SKM-1 treated with dmso at 0.1 percent for 144 hours (cell line): ENCODE measurements at regions not wholly inside any gene's neighbourhood (a gene's known extent, or its start where the extent isn't known, plus 50 kb on each side); places are given as distances from the start of the nearest gene placed in this dataset.

ENCODE experiments used
- DNase-seq: peaks from one replicate; lab custom pipeline; 2025; ENCODE audit not compliant: unreplicated experiment; lab: John Stamatoyannopoulos, UW

DNA sequence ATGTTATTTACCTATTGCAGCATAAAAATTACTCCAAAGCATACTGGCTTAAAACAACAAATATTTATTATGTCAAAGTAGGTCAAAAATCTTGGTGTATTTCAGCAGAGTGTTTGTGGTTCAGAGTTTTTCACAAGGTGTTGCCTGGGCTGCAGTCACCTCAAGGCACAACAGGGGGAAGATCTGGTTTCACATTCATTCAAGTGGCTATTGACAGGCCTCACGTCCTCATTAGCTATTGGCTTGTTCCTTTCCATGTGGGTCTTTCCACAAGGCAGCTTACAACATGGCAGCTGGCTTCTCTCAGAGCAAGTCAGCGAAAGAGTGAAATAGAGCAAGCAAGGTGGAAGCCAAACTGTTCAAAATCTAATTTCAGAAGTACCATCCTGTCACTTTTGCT lies 602.9 kb downstream of the OLFM4 start:
- no peak for DNase-seq

DNA sequence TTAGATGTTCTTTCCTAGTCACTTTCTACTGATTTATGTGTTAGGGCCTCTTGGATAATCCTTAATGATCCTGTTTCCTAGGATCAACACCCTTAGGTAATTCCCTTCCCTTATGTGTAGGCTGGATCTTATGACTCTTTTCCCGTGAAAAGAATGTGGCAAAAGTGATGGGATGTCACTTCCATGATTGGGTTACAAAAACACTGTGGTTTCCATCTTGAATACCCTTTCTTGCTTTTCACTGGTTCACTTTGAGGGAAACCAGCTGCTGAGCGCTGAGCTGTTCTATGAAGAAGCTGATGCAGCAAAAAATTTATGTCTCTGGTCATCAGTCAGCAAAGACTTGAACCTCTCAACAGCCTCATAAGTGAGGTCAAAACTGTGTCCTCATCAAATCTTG lies 609.4 kb downstream of the OLFM4 start:
- no peak for DNase-seq

DNA sequence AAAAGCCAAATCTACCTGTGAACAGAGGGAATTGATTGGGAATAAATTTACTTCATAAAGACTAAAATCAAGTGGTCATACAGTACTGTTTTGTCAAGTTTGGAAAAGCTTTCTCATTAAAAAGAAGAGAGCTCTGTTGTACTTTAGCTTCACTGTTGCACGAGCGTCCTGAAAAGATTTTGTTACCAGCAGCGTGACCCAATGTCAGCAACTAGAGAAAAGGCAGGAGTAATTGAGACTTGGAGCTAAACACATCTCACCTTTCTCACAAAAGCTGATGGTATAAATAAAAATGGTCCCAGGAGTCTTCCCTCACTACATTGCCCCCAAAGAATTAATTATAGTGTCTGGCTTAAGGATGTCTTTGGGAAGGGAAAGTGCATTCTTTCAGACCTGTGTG lies 613.7 kb downstream of the OLFM4 start:
- no peak for DNase-seq

DNA sequence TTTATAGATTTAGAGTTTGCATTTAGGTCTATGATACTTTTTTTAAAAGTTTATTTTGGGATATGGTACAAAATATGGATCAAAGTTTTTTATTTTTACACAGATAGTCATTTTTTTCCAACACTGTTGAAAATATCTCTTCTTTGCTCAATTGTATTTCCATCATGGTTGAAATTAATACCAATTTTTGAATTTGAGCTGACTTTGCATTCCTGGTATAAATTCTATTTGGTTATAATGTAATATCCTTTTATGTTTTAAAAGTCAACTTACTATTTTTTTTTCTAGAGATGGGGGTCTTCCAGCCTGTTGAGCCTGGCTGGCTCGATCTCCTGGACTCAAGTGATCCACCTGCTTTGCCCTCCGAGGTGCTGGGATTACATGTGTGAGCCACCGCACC lies 620.1 kb downstream of the OLFM4 start:
- DNase-seq = no peak

DNA sequence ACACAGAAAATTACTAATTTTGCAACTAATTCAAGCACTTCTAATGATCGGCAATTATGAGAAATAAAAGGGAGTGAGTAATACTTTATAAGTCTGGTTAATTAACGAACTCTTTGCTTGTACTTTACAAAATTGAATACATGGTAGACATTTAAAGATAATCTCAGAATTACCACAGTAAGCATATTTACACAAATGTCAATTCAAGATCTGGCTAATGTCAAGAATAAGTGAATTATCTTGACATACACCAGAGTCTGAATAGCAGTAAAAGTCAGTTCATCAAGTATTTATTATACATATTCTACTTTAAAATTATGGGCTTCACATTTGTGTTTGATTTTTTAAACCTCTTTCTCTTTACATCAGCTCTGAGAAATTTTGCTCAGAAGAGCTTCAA lies 643.4 kb downstream of the OLFM4 start:
- DNase-seq = no peak

DNA sequence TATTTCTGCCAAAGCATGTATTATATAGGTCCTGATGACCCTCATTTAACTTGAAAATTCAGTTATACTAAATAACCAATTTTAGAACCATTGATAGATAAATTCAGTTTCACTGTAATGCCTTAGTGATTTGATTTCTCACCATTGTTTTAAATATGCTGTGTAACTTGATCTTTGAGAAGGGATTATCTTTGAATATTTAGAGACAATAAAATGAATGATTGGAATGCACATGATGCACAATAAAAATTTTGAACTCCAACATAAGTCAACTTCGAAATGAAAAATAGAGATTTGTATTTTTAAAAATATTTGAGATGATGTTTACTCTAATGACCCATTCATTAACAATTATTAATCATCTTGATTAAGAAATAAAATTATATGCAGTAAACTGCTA lies 654.5 kb downstream of the OLFM4 start:
- DNase-seq = no peak

DNA sequence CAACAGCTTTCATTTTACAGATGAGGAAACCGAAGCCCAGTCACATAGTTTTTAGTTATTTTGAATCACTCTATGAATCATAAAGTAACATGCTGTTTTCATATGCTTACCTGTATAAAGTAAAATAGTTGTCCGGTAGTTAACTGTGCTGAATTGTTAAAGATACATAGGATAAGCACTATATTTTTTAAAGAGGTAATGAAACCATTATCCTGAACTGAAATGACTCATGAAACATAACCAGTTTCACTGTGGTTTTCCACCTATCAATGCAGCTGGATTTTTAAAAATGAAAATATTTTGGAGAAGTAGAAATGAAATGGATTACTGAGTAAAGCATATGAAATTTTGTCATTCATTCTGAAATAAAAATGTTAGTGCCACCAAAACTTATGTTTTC lies 655.0 kb downstream of the OLFM4 start:
- DNase-seq = no peak

DNA sequence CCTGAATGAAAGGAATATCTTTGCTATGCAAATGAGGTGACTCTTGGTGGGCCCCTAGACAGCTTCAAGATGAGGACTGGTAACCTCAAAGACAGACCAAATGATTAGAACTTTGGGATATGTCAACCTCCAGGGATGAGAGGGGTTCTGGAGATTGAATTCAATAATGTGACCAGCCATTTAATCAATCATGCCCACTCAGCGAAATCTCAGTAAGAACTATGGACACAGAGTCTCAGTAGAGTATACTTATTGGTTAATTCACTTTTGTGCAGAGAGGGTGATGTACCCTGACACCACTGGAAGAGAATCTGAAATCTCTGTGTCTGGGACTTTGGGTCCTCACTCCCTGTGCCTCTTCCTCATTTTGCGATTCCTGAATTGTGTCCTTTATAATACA lies 662.8 kb downstream of the OLFM4 start:
- DNase-seq = no peak

DNA sequence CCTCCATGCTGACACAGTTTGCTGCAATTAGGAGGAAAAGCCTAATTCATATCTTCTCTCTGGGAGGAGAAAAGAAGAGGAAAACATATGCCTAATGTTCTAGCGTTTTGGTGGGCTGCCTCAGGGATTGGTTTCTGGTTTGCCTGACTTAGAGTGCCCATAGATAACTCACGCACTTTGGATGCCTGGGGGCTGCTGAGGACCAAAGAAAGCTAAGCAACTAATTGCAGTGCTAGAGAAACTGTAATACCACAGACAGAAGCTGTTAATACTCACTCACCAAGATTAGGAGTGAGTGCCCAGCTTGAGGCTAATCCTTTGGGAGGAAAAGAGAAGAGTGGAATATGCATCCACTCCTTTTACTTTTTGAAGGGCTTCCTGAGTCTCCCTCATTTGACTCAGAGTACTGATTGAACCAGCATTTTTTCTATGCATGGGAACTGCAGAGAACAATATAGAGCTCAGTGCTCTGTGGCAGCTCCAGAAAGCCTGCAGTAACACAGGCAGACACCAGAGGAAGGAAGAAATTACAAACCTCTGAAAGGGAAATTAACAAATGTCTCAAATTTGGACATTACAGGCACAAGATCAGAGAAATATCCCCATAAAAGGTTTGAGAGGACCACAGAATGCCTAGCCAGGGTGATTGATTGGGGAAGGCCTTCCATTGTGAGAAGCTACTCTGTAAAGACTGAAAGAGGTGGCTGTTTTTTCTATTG lies 666.4 kb downstream of the OLFM4 start:
- no peak for DNase-seq

DNA sequence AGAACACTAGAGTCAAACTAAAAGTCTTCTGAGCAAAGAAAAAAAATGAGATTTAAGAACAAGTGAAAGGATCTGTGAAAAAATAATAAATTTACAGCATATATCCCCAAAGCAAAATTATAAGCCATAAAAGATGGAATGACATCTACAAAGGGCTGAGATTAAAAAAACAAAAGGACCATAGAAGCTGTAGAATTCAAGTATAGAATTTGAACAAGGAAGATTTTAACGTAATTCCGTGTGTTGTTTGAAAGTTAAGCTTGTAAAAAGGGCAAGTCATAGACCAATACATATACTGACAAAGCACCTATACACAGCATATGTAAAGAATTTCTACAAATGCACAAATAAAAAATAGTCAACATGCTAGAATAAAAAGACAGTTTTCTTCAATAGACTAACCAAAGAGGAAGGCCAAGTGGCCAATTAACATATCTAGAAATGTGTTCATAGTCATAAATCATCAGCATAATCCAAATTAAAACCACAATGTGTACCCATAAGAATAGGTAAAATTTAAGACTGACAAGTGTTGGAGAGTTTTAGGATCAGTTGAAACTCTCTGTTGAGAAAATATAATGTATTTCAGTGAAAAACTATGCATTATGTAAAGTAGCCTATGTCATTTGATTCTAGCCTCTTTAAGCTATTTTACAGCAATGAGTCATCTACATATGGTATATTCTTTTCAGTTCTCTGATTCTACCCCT lies 674.9 kb downstream of the OLFM4 start:
- DNase-seq = no peak

DNA sequence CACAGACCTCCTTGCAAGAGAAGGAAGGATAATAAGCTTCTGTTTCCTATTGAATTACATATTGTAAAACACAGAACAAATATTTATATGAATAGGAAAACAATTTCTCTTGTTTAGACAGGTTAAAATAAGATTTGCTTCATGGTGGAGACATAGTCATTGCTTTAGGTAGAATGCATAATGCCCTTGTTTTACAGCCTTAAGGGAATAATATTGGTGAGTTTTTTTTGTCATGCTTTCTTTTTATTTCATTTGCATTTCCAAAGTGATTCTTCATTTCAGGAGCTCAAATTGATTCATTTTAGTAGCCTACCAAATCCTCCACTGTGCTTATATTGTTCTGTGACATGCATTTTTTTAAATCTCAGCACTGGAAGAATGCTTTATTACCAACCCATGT lies 690.7 kb downstream of the OLFM4 start:
- no peak for DNase-seq

DNA sequence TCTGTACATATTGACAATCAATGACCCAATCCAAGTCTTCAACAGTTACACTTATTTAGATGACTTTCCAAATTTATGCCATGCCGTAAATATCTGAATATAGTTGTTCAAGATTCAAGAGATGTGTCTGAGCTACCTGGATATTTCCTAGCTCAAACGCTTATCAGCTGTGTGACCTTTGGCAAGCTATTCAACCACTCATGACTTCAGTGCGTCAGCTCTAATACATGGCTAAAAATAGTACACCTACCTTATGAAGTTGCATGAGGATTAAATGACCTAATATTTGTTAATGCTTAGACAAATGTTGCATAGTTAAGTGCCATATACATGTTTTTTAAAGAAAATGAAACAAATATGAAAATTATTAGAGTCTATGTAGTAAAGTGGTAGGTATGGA lies 704.1 kb downstream of the OLFM4 start:
- no peak for DNase-seq

DNA sequence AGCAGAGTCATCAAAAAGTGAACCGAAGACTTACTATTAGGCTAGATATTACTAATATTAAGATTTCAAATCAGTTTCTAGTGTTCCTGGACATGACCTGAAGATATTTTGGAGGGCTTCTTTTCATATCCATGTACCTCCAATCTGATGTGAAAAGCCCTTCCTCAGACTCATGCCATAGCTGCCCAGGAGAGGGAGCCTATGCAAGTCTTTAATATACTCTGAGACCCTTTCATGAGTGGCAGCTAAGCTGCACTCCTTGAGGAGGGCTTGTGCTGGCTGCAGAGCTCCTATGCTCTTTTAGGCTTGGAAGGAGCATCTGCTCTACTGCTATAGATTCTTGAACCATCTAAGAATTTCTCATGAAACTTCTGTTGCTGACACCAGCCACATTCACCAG lies 715.3 kb downstream of the OLFM4 start:
- no peak for DNase-seq

DNA sequence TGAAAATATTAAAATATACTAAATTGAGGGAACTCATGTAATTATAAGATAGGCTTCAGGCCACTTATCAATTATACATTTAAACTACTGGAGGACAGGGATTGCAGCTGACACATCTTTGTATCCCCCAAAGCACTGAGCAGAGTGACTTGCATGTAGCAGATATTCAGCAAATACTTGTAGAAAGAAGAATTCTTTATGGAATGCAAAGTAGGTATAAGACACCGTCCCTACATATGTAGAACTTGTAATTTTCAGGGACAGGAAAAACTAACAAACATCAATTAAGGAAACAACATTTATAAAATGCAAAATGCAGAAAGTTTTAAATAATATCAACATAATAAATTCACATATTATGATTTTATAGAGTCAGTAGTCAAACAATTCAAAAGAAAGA lies 719.2 kb downstream of the OLFM4 start:
- no peak for DNase-seq

DNA sequence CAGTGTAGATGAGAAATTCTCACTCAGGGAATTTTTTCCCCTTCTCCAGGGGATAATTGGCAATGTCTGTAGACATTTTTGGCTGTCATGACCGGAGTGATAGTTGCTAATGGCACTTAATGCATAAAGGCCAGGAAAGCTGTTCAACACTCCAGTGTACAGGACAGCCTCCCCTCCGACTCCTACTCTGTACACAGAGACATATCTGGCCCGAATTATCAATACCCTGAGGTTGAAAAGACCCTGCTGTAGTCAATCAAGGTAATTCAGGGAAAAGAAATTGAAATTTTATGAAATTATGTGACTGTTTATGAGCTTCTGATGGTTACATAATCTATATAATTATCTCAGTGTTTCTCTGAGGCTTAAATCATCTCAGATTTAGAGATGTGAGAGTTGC lies 720.7 kb downstream of the OLFM4 start:
- DNase-seq = no peak

DNA sequence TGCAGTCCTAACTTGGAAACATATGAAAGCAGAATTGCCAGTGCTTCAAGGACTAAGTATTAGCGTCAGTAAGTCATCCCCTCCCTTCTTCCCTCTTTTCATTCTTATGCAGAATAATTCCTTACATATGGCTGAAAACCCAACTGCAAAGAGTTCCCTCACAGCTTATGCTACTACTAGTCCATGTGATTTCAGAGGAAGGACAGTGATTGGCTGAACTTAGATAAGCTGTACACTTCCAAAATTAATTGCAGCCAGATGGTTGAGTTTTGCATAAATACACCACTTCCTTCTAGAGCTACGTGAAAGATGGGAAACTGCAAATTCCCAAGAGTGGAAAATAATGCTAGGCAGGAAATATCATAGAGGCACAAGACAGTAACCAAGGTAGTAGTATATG lies 730.4 kb downstream of the OLFM4 start:
- no peak for DNase-seq

DNA sequence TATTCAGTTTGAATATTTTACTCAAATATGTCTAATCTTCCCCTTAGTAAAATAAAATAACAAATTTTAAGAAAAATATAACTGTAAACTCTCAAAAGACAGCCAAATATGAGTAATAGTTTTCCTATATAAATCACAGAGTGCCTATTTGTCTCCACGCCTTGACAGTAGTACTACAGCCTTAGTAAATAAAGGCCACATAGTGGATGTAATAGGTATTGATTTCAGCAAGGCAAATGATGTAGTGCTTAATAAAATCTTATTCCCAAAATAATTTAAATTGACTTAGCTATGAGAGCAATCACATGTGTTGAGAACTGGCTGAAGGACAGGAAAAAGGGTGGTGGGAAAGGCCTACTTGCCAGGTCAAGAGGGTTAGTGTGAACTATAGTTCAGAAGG lies 747.2 kb downstream of the OLFM4 start:
- no peak for DNase-seq

DNA sequence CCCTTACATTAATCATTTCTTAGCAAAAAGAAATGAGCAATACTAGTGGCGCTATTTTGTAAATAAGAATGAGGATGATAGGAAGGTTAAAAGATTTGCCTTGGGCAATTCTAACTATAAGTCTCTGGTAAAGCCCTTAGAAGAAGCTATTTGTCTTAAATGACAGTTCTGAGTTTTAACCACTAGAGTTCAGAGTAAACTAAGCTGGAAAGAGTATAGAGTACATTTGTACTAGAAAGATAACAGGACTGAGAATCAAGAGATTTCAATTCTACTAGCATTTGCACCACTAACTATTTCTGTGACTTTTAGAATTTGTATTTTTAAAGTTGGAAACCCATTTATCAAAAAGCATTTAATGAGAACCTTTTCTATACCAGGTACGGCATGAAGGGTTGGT lies 750.3 kb downstream of the OLFM4 start:
- DNase-seq = no peak

DNA sequence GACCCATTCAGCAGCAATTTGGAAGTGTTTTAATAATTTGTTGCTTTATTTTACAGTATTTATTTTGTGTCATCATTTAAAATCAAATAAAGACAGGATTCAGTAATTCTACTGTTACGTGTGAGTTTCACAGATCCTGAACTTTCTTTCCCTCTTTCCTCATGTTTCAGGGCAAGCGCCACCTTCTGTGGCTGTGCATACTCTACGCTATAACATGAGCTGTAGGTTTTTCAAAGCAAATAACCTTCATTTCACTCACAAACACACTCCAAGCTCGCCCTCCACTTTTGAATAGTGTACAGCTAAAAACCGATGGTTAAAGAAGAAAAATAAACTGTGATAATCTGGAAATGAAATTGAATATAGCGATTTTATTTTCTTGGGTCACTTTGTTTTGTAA lies 753.3 kb downstream of the OLFM4 start:
- no peak for DNase-seq

DNA sequence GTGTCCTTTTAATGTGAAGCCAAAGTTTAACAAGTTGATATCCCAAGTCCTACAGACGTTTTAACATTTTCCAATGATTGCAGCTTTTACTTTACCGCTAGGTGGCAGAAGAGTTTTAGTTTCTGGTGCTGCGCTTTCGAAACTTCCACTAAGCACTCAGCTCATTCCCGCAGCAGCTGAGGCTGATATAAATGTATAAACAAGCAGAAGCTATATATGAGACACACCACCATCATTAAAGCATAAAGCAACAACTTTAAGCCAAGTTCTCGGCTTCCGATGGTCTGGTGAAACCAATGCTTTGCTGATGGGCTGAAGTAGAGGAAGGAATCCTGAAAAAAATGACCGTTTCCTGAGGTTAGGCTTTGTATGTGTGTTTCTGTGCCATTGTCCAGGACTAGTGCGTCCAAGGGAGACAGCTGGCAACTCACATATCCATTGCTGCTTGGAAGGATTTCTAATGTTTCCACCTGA lies 753.9 kb downstream of the OLFM4 start:
- peak; percentile 49 for DNase-seq

DNA sequence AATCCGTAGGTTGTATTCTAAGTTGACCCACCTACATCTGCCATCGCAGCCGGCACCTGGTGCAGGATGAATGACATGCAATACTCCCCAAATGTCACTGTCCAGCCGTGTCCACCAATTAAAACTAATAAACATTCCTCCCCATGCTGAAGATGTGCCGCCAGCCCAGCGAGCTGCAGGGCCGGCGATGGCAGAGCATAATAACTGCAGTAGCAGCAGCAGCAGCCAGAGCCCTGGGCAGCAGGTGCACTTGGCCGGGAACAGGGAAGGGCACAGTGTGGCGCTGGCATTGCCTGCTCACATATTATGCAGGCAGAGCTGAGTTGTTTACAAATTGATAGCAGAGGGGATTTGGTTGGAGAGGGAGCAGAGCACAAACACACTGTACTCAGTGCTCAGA lies 754.9 kb downstream of the OLFM4 start:
- no peak for DNase-seq

DNA sequence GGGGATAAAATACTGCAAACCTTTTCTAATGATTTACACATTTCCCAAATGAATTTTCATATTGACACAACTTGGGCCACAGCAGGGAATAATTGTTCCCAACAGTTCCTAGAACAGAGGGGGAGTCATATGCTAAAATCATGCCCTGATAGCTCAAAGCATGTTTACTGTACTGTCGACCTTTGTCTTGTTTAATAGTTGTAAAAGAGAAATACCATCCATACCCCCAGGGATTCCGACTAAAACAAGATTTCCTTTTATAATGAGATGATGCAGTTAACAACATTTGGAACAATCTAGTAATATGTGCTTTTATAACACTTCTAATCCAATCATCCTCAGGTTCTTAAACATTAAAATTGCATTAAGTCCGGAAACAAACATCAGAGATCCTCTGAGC lies 759.7 kb downstream of the OLFM4 start:
- DNase-seq = no peak

DNA sequence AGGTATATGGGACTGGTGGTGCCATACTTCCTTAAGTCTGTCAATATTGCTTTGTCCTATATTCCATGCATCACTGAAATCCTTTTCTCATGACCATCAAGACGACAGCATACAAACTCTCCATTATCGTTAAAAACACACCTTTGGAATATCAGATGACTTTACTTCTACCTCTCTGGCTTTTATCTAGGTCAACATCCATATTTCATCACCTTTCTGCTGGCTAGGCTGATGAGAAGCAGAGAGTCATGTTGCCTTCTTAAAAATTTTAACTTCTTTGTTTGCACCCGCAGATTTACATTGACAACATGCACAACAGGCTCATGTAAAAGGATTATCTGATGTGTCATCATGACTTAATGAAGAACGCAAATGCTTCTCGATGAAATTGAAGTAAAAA lies 771.4 kb downstream of the OLFM4 start:
- no peak for DNase-seq
